ENCODE measurements at regions not wholly inside any gene's neighbourhood (a gene's known extent, or its start where the extent isn't known, plus 50 kb on each side); places are given as distances from the start of the nearest gene placed in this dataset.

- TF ChIP-seq CTCF (IDR thresholded peaks at IDR 0.05) (no peak), ZFX (IDR thresholded peaks at IDR 0.05; ENCODE audit: borderline replicate concordance) (no peak)
Measured at GRCh38 chr2:65957454-65957853, 477.5 kb upstream of the MEIS1 start.
